ENCODE measurements at regions not wholly inside any gene's neighbourhood (a gene's known extent, or its start where the extent isn't known, plus 50 kb on each side); places are given as distances from the start of the nearest gene placed in this dataset.

DNA sequence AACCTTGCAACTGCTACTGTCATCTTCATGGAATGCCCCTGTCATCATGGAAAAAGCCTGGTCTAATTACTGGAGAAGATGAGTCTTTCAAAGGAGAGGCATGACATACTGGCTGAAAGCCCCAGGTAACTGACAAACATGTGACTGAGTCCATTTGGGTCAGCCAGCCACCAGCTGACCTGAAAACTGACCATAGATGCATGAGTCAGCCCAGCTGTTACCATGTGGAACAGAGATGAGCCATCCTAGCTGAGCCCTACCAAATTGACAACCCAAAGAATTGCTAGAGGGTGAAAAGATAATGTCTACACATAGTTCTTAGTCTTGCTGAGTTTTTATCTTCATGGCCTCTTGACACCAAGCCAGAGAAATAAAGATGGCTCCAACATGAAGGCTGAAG, 311.8 kb downstream of the UTP18 start:
- TF ChIP-seq, protein P1, sequence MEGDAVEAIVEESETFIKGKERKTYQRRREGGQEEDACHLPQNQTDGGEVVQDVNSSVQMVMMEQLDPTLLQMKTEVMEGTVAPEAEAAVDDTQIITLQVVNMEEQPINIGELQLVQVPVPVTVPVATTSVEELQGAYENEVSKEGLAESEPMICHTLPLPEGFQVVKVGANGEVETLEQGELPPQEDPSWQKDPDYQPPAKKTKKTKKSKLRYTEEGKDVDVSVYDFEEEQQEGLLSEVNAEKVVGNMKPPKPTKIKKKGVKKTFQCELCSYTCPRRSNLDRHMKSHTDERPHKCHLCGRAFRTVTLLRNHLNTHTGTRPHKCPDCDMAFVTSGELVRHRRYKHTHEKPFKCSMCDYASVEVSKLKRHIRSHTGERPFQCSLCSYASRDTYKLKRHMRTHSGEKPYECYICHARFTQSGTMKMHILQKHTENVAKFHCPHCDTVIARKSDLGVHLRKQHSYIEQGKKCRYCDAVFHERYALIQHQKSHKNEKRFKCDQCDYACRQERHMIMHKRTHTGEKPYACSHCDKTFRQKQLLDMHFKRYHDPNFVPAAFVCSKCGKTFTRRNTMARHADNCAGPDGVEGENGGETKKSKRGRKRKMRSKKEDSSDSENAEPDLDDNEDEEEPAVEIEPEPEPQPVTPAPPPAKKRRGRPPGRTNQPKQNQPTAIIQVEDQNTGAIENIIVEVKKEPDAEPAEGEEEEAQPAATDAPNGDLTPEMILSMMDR (optimal IDR thresholded peaks at IDR 0.05 in 1 of 3, IDR thresholded peaks at IDR 0.05 in 1 of 3, conservative IDR thresholded peaks at IDR 0.05 in 1 of 3; ENCODE audit: extremely low read depth in 1 of 3, insufficient read depth in 2 of 3, low read length in 3 of 3): no peak
- no peak for TF ChIP-seq EZH2 (IDR thresholded peaks at IDR 0.05; ENCODE audit: low read length)
